DOHH2 (cell line): ENCODE measurements at regions not wholly inside any gene's neighbourhood (a gene's known extent, or its start where the extent isn't known, plus 50 kb on each side); places are given as distances from the start of the nearest gene placed in this dataset.

ENCODE experiments used
- H3F3A ChIP-seq: fragments of 200-600 bp; sonication (generic), shearing (Covaris generic); 2 replicates; pipeline ENCODE4 v1.6.0; 2016; ENCODE audit warnings: antibody characterized with exemption, mild to moderate bottlenecking; ENCODE audit not compliant: control insufficient read depth, insufficient read depth
- H3K27ac ChIP-seq: fragments of 200-600 bp; sonication (generic); 2 replicates; pipeline ENCODE4 v1.5.1; 2014; ENCODE audit warnings: low read depth, mild to moderate bottlenecking, low read length, moderate library complexity
- H3K27me3 ChIP-seq: fragments of 200-600 bp; sonication (generic); 2 replicates; pipeline ENCODE4 v1.6.1; 2014; ENCODE audit warnings: mild to moderate bottlenecking, low read length, mixed read lengths; ENCODE audit not compliant: control insufficient read depth
- H3K36me3 ChIP-seq: fragments of 200-600 bp; sonication (generic); 2 replicates; pipeline ENCODE4 v1.6.1; 2014; ENCODE audit warnings: mild to moderate bottlenecking, low read length, moderate library complexity, mixed read lengths; ENCODE audit not compliant: control insufficient read depth
- H3K4me1 ChIP-seq: fragments of 200-600 bp; sonication (generic); 2 replicates; pipeline ENCODE4 v1.6.1; 2014; ENCODE audit warnings: mild to moderate bottlenecking, low read length, mixed read lengths; ENCODE audit not compliant: control insufficient read depth
- H3K4me2 ChIP-seq: fragments of 200-600 bp; sonication (generic); 2 replicates; pipeline ENCODE4 v1.6.0; 2014; ENCODE audit warnings: mild to moderate bottlenecking, low read length, moderate library complexity
- H3K4me3 ChIP-seq: fragments of 200-600 bp; sonication (generic); 2 replicates; pipeline ENCODE4 v1.5.1; 2014; ENCODE audit warnings: mild to moderate bottlenecking, low read length, mixed read lengths
- H3K79me2 ChIP-seq: fragments of 200-600 bp; sonication (generic); 2 replicates; pipeline ENCODE4 v1.6.1; 2014; ENCODE audit warnings: mild to moderate bottlenecking, low read length, mixed read lengths; ENCODE audit not compliant: control insufficient read depth
- H3K9me2 ChIP-seq: fragments of 200-600 bp; sonication (generic); replicated peaks from 2 replicates; pipeline ENCODE4 v1.6.1; 2014; ENCODE audit warnings: mild to moderate bottlenecking, low read length, mixed read lengths; ENCODE audit not compliant: control insufficient read depth
- H3K9me3 ChIP-seq: fragments of 200-600 bp; sonication (generic); 2 replicates; pipeline ENCODE4 v1.6.1; 2014; ENCODE audit warnings: antibody characterized with exemption, low read length, mixed read lengths; ENCODE audit not compliant: control insufficient read depth, insufficient read depth
- H4K20me1 ChIP-seq: fragments of 200-600 bp; sonication (generic); 2 replicates; pipeline ENCODE4 v1.6.0; 2014; ENCODE audit warnings: low read depth, mild to moderate bottlenecking, antibody characterized with exemption, low read length, moderate library complexity; ENCODE audit not compliant: control insufficient read depth, insufficient read depth
- CTCF ChIP-seq: fragments of 200-600 bp; sonication (generic); IDR thresholded peaks from one replicate; pipeline ENCODE4 v1.5.1; 2014; ENCODE audit warnings: antibody characterized with exemption, mild to moderate bottlenecking, low read depth, low read length; ENCODE audit not compliant: poor library complexity, severe bottlenecking
- EZH2phosphoT487 ChIP-seq: fragments of 200-600 bp; sonication (generic); IDR thresholded peaks from 2 replicates; pipeline ENCODE4 v1.6.1; 2017; ENCODE audit warnings: borderline replicate concordance, mild to moderate bottlenecking, antibody characterized with exemption, low read length, moderate library complexity, mixed read lengths

GRCh38 chr2:223541546-223541945 is 60.6 kb downstream of the SCG2 start:
- no peak overlapping the region for H3K4me2 ChIP-seq
- no peak for TF ChIP-seq CTCF
- no peak for TF ChIP-seq EZH2phosphoT487

GRCh38 chr2:223542501-223542900 is 59.7 kb downstream of the SCG2 start:
- Histone ChIP-seq H3K79me2 (no peaks in the 10 kb centered on the region), H4K20me1 (no peaks in the 10 kb centered on the region), H3K27me3 (0 out of 2 replicates have a peak, but pooled peaks cover 3% of the 10 kb centered on the region), H3F3A (no peaks in the 10 kb centered on the region), H3K9me3 (no peaks in the 10 kb centered on the region), H3K36me3 (no peaks in the 10 kb centered on the region), H3K9me2 (no peaks in the 10 kb centered on the region), H3K4me2 (no peak overlapping the region), H3K27ac (no peak overlapping the region), H3K4me1 (no peaks in the 10 kb centered on the region), H3K4me3 (no peak overlapping the region)
- TF ChIP-seq EZH2phosphoT487 (no peak), CTCF (no peak)

More at GRCh38 chr2:223541546-223541945, 60.6 kb downstream of the SCG2 start:
- no peaks in the 10 kb centered on the region for H3K4me1 ChIP-seq
- H3K27me3 ChIP-seq, result 0 out of 2 replicates have a peak, but pooled peaks cover 3% of the 10 kb centered on the region
- no peaks in the 10 kb centered on the region for H3K9me3 ChIP-seq
- no peaks in the 10 kb centered on the region for H3K36me3 ChIP-seq
- H3K27ac ChIP-seq, result no peak overlapping the region
- H4K20me1 ChIP-seq, result no peaks in the 10 kb centered on the region
- no peaks in the 10 kb centered on the region for H3F3A ChIP-seq
- no peak overlapping the region for H3K4me3 ChIP-seq
- H3K9me2 ChIP-seq, result no peaks in the 10 kb centered on the region
- H3K79me2 ChIP-seq, result no peaks in the 10 kb centered on the region

- no peaks in the 10 kb centered on the region for H3K9me3 ChIP-seq
These were observed 56.8 kb downstream of the SCG2 start for GRCh38 chr2:223545406-223545805.

More at GRCh38 chr2:223545406-223545805, 56.8 kb downstream of the SCG2 start:
- Histone ChIP-seq H3K79me2 (no peaks in the 10 kb centered on the region), H3K27ac (no peak overlapping the region), H3F3A (no peaks in the 10 kb centered on the region), H3K9me2 (no peaks in the 10 kb centered on the region), H3K4me3 (no peak overlapping the region), H3K4me2 (no peak overlapping the region), H3K36me3 (no peaks in the 10 kb centered on the region), H4K20me1 (no peaks in the 10 kb centered on the region), H3K4me1 (no peaks in the 10 kb centered on the region), H3K27me3 (0 out of 2 replicates have a peak, but pooled peaks cover 3% of the 10 kb centered on the region)
- no peak for TF ChIP-seq EZH2phosphoT487
- TF ChIP-seq CTCF, result no peak
